Nucleus accumbens (tissue), 56 donors: ENCODE measurements at regions not wholly inside any gene's neighbourhood (a gene's known extent, or its start where the extent isn't known, plus 50 kb on each side); places are given as distances from the start of the nearest gene placed in this dataset.
A peak's percentile ranks its signal among the peaks of the same experiment; 100 is the strongest.

Source experiments
- DNase-seq, 56 donors: peaks; one replicate each; lab custom pipeline; 2025; lab: John Stamatoyannopoulos, UW

DNA sequence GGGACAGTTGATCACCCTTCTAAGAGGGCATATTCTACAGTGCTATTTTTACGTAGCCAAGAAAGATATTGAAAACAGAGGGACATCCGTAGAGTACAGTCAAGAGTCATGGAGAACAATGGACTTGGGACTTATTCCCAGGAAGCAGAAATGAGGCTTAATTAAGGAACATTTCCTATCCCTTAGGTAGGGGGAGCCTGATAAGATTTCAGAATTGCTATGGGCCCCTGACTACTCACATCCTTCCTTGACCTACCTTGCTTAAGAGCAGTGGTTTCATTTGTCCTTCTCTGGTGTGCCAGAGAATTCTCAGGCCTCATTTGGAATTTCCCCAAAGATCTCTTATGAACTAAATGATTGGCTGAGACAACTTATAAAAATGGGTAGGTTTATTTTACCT lies 189.5 kb upstream of the DTNBP1 start:
- no peak for DNase-seq

DNA sequence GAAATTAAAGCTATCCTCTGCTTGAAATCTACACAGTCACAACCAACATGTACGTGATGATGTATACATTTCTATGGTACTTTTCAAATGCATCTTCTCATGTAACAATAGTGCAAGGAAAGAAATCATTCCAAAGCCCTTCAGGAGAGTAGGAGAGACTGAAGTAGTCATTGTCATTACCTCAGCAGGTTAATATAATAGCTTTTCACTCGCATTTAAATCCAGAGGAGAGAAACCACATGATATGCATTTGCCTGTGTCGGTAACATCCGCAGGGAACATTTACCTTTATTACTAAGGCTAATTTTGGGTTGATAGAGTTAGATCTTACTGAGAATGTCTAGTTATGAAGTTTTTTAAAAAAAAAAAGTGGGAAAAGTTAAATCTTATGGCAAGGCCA lies 186.6 kb upstream of the DTNBP1 start:
- no peak for DNase-seq

DNA sequence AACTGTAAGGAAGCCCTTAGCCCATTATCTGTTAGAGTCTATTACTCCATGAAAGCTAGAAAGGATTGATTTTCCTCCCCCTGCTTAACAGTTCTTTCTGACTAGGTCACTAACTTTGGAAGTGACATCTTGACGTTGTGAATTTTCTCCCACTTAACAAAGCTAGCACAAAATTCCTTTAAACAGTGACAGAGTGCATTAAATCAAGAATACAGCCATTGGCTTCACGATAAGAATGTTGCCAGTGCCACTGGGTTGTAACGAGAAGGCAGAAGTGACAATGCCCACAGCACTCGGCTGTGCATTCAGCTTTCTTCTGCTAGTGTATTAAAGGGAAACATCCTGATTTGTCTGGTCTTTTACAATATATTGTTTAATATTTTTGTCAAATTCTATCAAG lies 182.7 kb upstream of the DTNBP1 start:
- DNase-seq, result no peak

DNA sequence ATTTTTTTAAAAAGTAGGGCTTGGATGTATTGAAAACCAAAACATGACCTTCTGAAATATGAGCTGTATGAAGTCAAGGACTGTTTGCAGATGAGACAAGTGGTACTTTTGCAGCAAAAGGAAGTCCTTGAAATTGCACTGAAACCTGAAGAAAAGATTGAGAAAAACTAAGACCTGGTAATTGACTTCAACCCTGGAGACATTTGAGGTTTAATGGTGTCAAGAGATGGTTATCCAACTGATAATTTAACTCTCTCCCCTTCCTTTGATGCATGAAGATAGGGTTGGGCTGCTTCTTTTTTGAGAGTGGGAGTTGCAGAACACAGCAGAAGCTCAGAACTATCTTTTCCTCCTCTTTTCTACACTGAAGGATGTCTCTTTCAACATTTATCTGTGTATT lies 180.9 kb upstream of the DTNBP1 start:
- DNase-seq, result no peak

DNA sequence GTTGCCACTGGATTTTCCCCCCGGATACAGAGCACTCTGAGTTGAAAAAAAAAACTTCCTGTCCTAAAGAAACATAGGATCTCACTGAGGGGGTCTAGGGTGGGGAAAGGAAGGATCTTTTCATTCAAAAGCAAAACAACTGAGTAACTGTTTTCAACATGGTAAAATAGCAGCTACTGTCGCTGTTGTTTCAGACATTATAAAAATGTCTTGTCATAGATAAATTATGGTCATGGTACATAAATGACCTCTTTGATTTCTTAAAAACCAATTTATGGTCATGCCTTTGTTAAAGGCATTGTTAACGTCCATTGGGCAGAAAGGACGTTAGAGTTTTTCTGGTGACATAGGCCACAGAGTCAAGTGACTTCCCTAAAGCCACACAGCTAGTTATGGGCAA lies 180.4 kb upstream of the DTNBP1 start:
- DNase-seq, result no peak

DNA sequence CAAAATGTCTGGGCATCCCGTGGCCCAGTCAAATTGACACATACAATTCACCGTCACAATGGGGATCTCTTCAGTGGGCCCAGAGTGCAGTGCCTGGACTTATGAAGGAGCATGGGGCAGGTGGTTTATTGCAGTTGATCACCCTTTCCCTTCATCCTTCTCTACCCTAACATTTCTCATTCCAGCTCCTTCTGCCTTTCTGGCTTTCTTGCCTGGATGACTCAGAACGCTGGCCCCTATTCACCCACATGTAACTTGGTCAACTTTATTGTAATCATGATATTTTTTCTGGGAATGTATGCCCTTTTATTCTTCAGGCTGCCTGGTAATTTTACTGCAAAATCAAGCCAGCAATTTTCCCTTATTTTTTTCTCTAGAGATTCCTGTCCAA lies 179.9 kb upstream of the DTNBP1 start:
- no peak for DNase-seq

DNA sequence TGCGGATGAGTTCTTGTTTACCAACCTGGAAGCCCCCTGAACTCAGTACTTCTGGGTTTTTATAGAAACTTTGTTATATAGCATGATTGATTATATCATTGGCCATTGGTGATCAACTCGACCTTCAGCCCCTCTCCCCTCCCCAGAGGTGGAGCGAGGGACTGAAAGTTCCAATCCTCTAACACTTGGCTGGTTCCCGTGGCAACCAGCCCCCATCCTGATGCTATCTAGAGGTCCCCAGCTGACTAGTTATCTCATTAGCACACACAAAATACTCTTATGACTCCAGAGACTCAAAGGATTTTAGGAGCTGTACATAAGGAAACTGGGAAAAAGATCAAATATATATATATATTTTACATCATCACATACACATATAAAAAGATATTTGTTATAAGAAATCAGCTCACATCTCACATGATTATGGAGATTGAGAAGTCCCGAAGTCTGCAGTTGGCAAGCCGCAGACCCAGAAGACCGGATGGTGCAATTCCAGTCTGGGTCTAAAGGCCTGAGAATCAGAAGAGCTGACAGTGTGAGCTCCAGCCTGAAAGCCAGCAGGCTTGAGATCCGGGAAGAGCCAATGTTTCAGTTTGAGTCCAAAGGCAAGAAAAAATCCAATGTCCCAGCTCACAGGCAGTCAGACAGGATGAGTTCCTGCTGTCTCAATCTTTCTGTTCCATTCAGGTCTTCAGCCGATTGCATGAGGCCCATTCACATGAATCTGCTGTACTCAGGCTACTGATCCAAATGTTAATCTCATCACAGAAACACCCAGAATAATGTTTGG lies 179.3 kb upstream of the DTNBP1 start:
- DNase-seq, result peak in 5 of 56 donors; percentile 1 to 18 (median 4)

DNA sequence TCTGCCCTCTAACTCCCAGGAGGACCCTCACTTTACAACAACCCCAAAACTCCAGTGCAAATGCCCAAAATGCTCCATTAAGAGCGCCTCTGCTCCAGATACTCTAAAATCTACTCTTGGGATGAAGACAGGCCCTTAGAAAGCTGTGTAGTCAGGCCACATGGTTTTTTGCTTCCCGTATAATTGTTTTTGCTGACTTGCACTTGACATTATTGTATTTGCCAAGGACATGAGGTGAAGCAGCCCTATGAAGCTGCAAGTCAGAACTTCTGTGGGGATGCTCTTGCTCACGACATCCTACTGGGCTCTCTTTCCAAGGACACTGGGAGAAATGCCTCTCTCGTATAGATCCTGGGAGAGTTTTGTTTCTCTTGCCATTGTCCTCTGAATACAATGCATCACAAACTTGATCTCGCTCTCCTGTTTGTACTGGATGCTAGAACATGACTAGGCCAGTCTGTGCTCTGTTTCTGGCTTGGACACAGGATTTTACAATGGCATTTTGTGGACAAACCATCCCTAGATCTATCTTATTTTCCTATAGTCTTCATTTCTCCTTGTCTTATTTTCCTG lies 177.2 kb upstream of the DTNBP1 start:
- peak in 1 of 56 donors; percentile 11 for DNase-seq

DNA sequence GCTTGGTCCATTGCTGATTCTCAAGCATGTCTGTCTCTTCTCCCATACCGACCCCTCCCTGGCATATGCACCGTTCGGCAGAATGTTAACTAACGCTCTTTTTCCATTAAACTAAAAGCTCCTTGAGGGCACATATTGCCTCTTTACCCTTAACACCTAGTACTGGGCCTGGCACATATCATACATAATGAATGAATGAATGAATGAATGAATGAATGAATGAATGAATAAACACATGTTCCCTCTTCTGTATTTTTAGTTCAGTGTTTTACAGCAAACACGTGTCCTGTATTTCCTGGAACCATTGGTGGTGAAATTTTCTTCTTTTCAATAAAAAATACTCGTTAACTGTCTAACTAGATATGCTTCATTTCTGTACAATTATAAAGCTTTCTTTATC lies 174.4 kb upstream of the DTNBP1 start:
- no peak for DNase-seq

DNA sequence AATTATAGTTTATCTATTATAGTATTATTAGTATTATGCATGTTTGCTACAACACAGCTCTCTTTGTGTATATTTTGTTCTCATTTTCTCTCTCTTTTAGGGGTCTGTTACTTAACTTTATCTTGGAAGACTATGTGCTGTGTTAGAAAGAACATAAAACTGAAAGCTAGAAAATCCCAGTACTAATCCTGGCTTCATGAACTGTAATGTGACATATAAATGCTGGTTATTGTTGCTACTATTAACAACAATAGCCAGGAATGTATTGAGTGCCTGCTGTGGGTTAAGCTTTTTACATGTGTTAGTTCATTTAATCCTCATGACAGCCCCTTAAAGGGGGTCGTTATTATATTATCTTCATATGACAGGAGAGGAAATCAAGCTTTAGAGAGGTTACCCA lies 170.0 kb upstream of the DTNBP1 start:
- DNase-seq, result no peak

DNA sequence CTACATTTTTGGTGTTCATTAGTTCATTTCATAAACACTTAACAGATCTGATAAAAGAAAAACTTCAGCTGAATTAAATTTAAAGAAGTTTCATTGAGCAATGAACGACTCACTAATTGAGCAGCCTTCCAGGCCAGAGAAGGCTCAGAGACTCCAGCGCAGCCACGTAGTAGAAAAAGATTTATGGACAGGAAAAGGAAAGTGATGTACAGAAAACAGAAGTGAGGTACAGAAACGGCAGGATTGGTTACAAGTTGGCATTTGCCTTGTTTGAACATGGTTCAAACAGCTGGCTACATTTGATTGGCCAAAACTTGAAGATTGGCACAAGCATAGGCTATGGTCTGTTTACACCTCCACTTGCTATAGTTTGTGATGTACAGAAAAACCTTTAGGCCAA lies 166.3 kb upstream of the DTNBP1 start:
- no peak for DNase-seq

DNA sequence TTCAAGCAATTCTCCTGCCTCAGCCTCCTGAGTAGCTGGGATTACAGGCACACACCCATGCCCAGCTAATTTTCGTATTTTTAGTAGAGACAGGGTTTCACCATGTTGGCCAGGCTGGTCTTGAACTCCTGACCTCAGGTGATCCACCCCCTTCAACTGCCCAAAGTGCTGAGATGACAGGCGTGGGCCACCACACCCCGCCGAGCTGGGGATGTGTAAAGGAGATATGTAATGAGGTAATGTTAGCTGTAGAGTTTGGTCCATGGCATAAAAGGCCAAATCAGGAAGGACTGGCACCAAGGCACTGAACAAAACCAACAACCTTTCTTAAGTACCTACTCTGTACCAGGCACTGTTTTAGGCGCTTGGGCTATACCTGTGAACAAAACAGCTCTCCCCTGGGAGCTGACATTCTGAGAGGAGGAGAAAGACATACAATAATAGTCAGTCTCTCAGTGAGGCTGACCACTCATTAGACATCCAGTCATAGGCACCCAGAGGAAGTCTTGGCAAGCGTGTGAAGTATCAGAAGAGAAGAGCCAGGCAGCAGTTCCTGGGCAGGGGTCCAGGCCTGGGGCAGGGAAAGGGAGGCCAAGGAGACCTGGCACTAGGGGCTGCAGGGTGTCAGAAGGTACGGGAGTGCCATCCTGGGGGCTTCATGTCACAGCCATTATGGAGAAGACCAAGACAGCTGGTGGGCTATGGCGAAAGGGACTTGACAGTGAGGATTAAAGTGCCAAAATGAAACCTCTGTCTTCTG lies 164.8 kb upstream of the DTNBP1 start:
- DNase-seq, result no peak

DNA sequence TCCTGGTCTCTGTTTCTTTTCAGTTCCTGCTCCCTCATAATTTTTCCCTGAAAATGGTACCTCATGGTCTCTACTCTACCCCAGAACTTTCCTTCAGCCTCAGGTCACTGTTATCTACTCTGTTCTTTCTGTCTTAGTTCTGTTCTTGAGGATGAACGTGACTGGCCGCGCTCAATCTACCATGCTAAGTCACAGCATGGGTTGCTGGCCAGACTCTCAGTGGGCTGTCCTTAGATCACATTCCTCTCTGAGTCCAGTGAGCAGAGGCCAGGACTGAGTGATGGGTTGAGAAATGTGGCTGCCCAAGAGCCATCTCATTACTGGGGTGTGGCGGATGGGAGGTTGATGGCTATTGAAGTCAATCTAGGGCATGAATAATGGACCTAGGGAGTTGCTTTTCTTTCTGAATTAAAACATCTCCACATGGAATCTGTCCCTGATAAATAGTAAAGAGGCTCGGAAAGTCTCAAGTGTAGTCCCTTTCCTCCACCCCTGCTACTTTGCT lies 164.0 kb upstream of the DTNBP1 start:
- no peak for DNase-seq

DNA sequence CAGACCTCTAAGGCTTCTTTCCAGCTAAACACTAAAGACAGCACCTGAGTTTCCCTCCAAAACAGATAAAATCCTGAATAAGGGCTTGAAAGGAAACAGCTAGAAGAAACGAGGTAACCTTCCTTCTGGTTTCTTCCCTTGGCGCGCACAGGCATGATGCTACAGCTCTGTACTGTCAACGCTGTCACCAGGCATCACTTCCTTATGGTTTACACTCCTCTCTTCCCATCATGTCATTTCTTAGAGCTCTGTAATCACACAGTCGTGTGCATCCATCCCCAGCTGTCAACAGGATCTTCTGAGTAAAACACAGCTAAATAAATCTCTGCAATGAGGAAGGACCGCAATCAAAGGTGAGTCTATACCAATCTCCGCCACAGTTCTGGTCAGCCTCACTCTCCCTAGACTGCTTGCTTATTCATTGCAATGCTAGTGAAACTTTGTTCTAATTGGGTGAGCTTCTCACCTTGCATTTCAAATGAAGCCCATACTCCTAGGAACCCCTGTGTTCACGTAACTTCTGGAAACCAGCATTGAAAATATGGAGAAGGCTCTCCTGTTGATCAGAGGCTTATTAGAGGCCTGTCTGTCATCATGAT lies 162.6 kb upstream of the DTNBP1 start:
- no peak for DNase-seq

DNA sequence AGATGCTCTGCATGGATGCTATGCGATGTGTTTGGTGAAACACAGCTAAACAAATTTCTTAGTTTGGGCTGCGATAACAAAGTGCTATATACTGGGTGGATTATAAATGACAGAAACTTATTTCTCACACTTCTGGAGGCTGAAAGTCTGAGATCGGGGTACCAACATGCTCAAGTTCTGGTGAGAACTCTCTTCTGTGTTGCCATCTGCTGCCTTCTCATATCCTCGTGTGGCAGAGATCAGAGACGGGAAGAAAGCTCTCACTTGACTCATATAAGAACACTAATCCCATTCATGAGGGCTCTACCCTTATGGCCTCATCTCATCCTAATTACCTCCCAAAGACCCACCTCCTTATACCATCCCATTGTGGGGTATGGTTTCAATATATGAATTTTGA lies 162.0 kb upstream of the DTNBP1 start:
- no peak for DNase-seq

DNA sequence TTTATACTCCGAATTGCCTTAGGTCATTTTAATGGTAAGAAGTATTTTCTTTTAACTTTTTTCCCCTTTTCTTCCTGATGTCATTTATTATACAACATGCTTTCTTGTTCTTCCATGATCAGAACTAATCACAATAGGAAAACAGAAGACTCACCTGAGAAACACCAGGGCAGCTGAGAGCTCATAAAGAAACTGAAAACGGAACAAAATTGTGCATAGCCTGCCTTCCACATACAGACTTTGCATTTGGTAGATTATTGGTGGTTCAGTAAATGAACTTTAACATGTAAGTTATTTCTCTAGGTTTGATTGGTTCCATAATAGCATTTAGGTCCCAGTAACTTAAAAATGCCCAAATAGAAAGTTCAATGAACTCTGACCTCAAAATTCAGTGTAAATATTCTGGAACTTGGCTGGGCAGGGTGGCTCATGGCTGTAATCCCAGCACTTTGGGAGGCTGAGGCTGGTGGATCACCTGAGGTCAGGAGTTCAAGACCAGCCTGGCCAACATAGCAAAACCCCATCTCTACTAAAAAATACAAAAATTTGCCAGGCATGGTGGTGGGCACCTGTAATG lies 161.1 kb upstream of the DTNBP1 start:
- no peak for DNase-seq

DNA sequence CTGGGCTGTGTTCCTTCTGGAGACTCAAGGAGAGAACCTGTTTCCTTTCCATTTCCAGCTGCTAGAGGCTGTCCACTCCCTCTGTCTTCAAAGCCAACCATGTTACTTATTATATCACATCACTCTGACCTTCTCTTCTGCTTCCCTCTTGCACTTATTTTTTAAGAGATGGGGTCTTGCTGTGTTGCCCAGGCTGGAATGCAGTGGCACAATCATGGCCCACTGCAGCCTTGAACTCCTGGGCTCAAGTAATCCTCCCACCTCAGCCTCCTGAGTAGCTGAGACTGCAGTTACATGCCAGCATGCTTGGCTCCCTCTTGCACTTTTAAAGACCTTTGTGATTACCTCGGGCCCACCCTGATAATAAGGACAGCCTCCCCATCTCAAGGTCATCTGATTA lies 160.0 kb upstream of the DTNBP1 start:
- DNase-seq, result no peak

DNA sequence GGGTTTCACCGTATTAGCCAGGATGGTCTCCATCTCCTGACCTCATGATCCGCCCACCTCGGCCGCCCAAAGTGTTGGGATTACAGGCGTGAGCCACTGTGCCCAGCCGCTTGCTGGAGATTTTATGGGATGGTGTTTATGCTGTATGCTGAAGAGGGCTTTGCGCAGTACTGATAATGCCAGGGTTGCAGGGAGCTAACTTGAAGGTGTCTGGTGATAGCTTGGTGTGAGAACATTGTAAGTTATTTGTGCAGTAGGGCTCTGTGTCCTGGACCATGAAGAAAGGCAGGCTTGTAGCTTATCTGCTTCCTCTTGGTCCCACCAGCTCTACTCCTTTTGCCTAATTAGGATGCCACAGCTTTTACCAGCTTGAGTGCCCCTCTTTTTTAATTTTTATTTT lies 157.0 kb upstream of the DTNBP1 start:
- DNase-seq, result no peak

DNA sequence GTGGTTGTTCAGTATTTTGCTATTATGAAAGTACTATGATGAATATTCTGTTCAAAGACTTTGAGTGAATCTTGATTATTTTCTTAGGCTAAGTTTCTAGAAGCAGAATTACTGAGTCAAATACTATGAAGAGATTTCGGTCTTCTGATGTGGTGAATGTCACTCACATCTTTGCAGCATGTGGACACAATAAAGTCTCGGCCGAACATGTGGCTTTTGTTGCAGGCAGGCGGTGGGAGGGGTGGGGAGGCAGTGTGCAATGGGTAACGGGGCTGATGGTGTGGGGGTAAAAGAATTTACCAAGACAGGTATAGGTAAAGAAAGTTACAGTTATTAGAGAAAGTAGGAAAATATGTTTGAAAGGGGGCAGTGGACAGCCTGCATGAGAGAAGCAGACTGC lies 156.4 kb upstream of the DTNBP1 start:
- no peak for DNase-seq

DNA sequence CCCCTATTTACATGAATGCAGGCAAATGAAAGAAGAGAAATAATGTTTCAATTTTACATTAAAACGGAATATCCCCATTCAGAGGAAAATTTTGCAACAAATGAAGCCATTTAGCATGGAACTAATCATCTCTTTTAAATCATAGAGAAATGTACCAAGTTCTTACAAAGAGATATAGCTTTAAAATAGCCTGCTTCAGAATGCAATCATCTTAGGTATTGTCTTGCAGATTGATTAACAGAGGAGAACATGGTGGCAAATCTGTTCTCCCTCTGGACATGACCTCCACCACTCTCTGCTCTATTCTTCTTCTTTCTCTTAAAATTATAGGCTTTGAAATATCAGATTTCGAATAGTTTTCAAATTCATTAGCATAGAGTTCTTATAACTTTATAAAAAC lies 155.7 kb upstream of the DTNBP1 start:
- no peak for DNase-seq

DNA sequence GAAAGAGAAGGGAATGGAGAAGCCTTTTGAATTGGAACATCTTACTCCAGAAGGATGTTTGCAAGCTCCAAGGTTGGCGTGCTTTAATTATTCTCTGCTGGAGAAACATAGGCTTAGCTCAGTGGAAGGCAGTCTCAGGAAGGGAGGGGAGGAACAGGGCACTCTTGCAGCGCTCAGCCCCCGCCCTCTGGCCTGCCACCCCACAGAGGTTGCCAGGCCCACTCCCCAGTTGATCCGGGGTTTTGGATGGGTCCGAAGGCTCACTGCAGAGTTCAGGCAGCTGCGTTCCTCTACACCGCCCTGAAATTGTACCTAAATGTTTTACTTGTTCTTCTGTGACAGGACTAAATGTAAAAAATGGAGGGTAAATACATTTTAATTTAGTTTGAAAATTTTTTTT lies 155.2 kb upstream of the DTNBP1 start:
- no peak for DNase-seq
